OCI-LY3 (cell line): ENCODE measurements at regions not wholly inside any gene's neighbourhood (a gene's known extent, or its start where the extent isn't known, plus 50 kb on each side); places are given as distances from the start of the nearest gene placed in this dataset.

Source experiments
- H2AFZ ChIP-seq: fragments of 200-600, 300-600 bp; shearing (Covaris generic); 2 replicates; pipeline ENCODE4 v1.6.0; 2014; ENCODE audit warnings: antibody characterized with exemption, low read depth, low read length
- H3K27ac ChIP-seq: fragments of 200-600, 300-600 bp; sonication (generic); 2 replicates; pipeline ENCODE4 v1.5.1; 2014; ENCODE audit warnings: mild to moderate bottlenecking, low read length, moderate library complexity, mixed read lengths
- H3K27me3 ChIP-seq: fragments of 200-600, 300-600 bp; sonication (generic); 2 replicates; pipeline ENCODE4 v1.6.1; 2014; ENCODE audit warnings: low read depth, low read length, mixed read lengths
- H3K36me3 ChIP-seq: fragments of 200-600, 300-600 bp; sonication (generic); replicated peaks from 2 replicates; pipeline ENCODE3; 2014; ENCODE audit warnings: low read depth, low read length, mixed read lengths
- H3K4me1 ChIP-seq: fragments of 300-600, 200-600 bp; sonication (generic); 2 replicates; pipeline ENCODE4 v1.6.1; 2014; ENCODE audit warnings: low read length, mixed read lengths
- H3K4me2 ChIP-seq: fragments of 200-600, 300-600 bp; sonication (generic); 2 replicates; pipeline ENCODE4 v1.6.1; 2014; ENCODE audit warnings: low read length, mixed read lengths
- H3K4me3 ChIP-seq: fragments of 300-600, 200-600 bp; sonication (generic); 2 replicates; pipeline ENCODE4 v1.5.1; 2014; ENCODE audit warnings: antibody characterized with exemption, mild to moderate bottlenecking, low read length, moderate library complexity
- H3K79me2 ChIP-seq: fragments of 300-600, 200-600 bp; shearing (Covaris generic); 2 replicates; pipeline ENCODE4 v1.6.1; 2014; ENCODE audit warnings: mild to moderate bottlenecking, low read length, mixed read lengths
- H3K9ac ChIP-seq: fragments of 300-600, 200-600 bp; shearing (Covaris generic); 2 replicates; pipeline ENCODE4 v1.6.0; 2014; ENCODE audit warnings: mild to moderate bottlenecking, low read length, moderate library complexity
- H3K9me3 ChIP-seq: fragments of 200-600, 300-600 bp; shearing (Covaris generic); 2 replicates; pipeline ENCODE4 v1.6.1; 2014; ENCODE audit warnings: low read length, mixed read lengths; ENCODE audit not compliant: insufficient read depth
- H4K20me1 ChIP-seq: fragments of 200-600, 300-600 bp; sonication (generic); 2 replicates; pipeline ENCODE4 v1.6.1; 2016; ENCODE audit warnings: low read length, mixed read lengths; ENCODE audit not compliant: insufficient read depth
- CTCF ChIP-seq: fragments of 200-600, 300-600 bp; sonication (generic); IDR thresholded peaks from 2 replicates; pipeline ENCODE4 v1.5.1; 2014; ENCODE audit warnings: antibody characterized with exemption, low read length, low read depth
- EZH2phosphoT487 ChIP-seq: fragments of 200-600 bp; shearing (Covaris generic); IDR thresholded peaks from 2 replicates; pipeline ENCODE4 v1.6.1; 2018; ENCODE audit warnings: antibody characterized with exemption, mixed run types, low read depth

DNA sequence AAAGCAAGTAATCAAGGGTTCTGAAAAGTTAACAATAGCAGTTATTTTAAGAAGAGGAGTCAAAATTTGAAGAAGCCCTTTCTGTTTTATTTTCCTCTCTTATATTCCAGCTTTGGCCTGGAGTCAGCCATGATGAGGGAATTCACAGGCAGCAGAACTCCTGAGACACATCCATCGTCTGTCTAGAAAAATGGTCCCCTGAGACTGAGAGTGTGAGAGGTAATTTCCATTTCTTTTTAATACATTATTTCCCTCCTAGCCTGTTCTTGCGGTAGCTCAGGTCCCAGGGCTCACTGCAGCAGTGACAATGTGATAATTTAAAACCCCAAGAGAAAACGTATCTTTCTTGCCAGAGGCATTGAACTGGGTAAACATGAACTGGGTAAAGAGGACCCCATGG, 296.0 kb downstream of the SMOC2 start:
- Histone ChIP-seq H3K4me1 (no peaks in the 10 kb centered on the region), H4K20me1 (no peaks in the 10 kb centered on the region), H3K4me3 (no peak overlapping the region), H3K4me2 (no peak overlapping the region), H3K9ac (no peak overlapping the region), H3K27me3 (no peaks in the 10 kb centered on the region), H3K36me3 (no peaks in the 10 kb centered on the region), H3K79me2 (no peaks in the 10 kb centered on the region), H3K27ac (no peak overlapping the region), H2AFZ (no peak overlapping the region), H3K9me3 (no peaks in the 10 kb centered on the region)
- TF ChIP-seq EZH2phosphoT487, result no peak
- TF ChIP-seq CTCF, result no peak

DNA sequence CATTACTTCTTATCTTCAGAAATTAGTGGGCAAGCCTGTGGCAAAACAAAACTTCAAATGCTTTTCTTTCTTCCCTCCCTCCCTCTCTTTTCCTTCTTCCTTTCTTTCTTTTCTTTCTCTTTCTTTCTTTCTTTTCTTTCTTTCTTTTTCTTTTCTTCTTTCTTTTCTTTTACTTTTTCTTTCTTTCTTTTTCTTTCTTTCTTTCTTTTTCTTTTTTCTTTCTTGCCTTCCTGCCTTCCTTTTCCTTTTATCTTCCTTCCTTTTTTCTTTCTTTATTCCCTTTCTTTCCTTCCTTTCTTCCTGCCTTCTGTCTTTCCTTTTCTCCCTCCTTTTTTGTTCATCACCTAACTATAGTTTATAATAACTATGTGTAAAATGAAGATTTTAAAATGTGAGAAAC, 295.1 kb downstream of the SMOC2 start:
- no peaks in the 10 kb centered on the region for H4K20me1 ChIP-seq
- H3K9me3 ChIP-seq, result no peaks in the 10 kb centered on the region
- H3K27me3 ChIP-seq, result no peaks in the 10 kb centered on the region
- no peaks in the 10 kb centered on the region for H3K36me3 ChIP-seq
- H3K4me3 ChIP-seq, result no peak overlapping the region
- H3K27ac ChIP-seq, result no peak overlapping the region
- H3K9ac ChIP-seq, result no peak overlapping the region
- no peak overlapping the region for H2AFZ ChIP-seq
- no peaks in the 10 kb centered on the region for H3K4me1 ChIP-seq
- TF ChIP-seq CTCF (no peak), EZH2phosphoT487 (no peak)
- H3K79me2 ChIP-seq, result no peaks in the 10 kb centered on the region
- H3K4me2 ChIP-seq, result no peak overlapping the region

DNA sequence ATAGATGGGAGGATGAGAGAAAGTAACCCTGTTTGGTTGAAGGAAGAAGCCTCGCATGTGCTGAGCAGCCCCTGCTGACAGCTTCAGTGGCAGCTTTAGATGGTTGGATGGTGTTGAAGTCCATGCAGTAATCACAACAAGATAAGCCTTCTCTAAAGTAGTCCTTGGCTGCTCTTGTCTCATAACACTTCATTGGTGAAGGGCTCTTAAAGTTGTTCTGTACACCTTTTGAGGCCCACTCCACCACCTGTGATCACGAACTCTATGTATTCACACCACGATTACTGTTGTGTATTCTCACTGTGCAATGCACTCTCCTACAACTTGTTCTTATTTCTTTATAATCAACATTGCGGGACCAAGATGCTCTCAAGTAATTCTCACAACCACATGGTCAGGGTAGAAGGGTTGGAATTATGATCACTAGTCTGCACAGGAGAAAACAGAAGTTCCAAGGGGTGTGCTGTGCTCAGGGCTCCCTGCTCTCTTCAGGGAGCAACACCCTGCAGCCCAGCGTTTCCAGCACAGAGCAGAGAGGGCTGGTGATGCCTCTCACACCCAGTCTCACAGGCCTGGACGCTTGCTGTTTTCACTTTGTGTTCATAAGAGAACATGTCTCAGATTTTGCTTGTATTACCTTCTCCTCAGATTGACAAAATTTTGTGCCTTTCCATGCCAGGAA, 294.4 kb downstream of the SMOC2 start:
- H3K27ac ChIP-seq, result no peak overlapping the region
- no peaks in the 10 kb centered on the region for H3K79me2 ChIP-seq
- no peaks in the 10 kb centered on the region for H3K36me3 ChIP-seq
- H3K9me3 ChIP-seq, result no peaks in the 10 kb centered on the region
- H3K9ac ChIP-seq, result no peak overlapping the region
- H3K4me3 ChIP-seq, result no peak overlapping the region
- H3K4me2 ChIP-seq, result no peak overlapping the region
- H4K20me1 ChIP-seq, result no peaks in the 10 kb centered on the region
- no peaks in the 10 kb centered on the region for H3K4me1 ChIP-seq
- no peak overlapping the region for H2AFZ ChIP-seq
- H3K27me3 ChIP-seq, result no peaks in the 10 kb centered on the region
- TF ChIP-seq CTCF, result no peak
- TF ChIP-seq EZH2phosphoT487, result no peak

DNA sequence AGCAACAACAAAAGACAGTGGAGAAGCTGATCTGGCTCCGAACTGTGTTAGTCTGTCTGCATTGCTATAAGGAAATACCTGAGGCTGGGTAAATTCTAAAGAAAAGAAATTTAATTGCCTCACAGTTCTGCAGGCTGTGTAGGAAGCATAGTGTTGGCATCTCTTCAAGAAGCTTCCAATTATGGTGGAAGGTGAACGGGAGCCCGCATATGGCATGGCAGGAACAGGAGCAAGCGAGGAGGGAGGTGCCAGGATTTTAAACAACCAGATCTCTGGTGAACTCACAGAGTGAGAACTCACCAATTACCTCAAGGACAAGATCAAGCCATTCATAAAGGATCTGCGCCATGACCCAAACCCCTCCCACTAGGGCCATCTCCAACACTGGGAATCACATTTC, 293.5 kb downstream of the SMOC2 start:
- H3K27ac ChIP-seq, result no peak overlapping the region
- H3K4me2 ChIP-seq, result no peak overlapping the region
- H3K4me3 ChIP-seq, result no peak overlapping the region
- no peaks in the 10 kb centered on the region for H3K36me3 ChIP-seq
- TF ChIP-seq CTCF, result no peak
- no peak for TF ChIP-seq EZH2phosphoT487
- no peaks in the 10 kb centered on the region for H3K4me1 ChIP-seq
- no peak overlapping the region for H3K9ac ChIP-seq
- no peak overlapping the region for H2AFZ ChIP-seq
- no peaks in the 10 kb centered on the region for H3K79me2 ChIP-seq
- no peaks in the 10 kb centered on the region for H3K9me3 ChIP-seq
- no peaks in the 10 kb centered on the region for H3K27me3 ChIP-seq
- H4K20me1 ChIP-seq, result no peaks in the 10 kb centered on the region
